Superior temporal gyrus (tissue), 1 donor: ENCODE measurements at regions not wholly inside any gene's neighbourhood (a gene's known extent, or its start where the extent isn't known, plus 50 kb on each side); places are given as distances from the start of the nearest gene placed in this dataset.

Source experiments
- DNase-seq: peaks from one replicate; pipeline ENCODE4 v3.0.0-alpha.2; 2016; ENCODE audit errors: extremely low spot score

GRCh38 chr12:58190618-58191017, 249.3 kb downstream of the ATP23 start:
- DNase-seq: no peak

- no peak for DNase-seq
Observed at GRCh38 chr12:58196971-58197370, 255.6 kb downstream of the ATP23 start.

GRCh38 chr12:58202933-58203718, 261.8 kb downstream of the ATP23 start:
- DNase-seq: no peak

- no peak for DNase-seq
Observed at GRCh38 chr12:58204071-58204470, 262.7 kb downstream of the ATP23 start.

GRCh38 chr12:58206876-58207275, 265.5 kb downstream of the ATP23 start:
- DNase-seq: no peak

- DNase-seq: no peak
Observed at GRCh38 chr12:58211211-58211610, 269.8 kb downstream of the ATP23 start.

GRCh38 chr12:58217130-58217529, 275.8 kb downstream of the ATP23 start:
- DNase-seq: no peak

GRCh38 chr12:58224536-58225105, 283.3 kb downstream of the ATP23 start:
- no peak for DNase-seq

- DNase-seq: no peak
Observed at GRCh38 chr12:58225203-58225877, 284.0 kb downstream of the ATP23 start.

GRCh38 chr12:58233886-58234285, 292.5 kb downstream of the ATP23 start:
- no peak for DNase-seq

- no peak for DNase-seq
Observed at GRCh38 chr12:58238411-58238810, 297.0 kb downstream of the ATP23 start.

- no peak for DNase-seq
Observed at GRCh38 chr12:58241099-58241498, 299.7 kb downstream of the ATP23 start.

GRCh38 chr12:58242796-58243630, 301.6 kb downstream of the ATP23 start:
- DNase-seq: no peak

GRCh38 chr12:58247633-58248032, 306.3 kb downstream of the ATP23 start:
- no peak for DNase-seq

GRCh38 chr12:58248599-58248998, 307.2 kb downstream of the ATP23 start:
- DNase-seq: no peak

GRCh38 chr12:58249610-58250009, 308.2 kb downstream of the ATP23 start:
- no peak for DNase-seq

- DNase-seq: no peak
Observed at GRCh38 chr12:58250077-58250476, 308.7 kb downstream of the ATP23 start.

GRCh38 chr12:58252914-58253313, 311.5 kb downstream of the ATP23 start:
- no peak for DNase-seq

- no peak for DNase-seq
Observed at GRCh38 chr12:58253663-58254062, 312.3 kb downstream of the ATP23 start.

- DNase-seq: no peak
Observed at GRCh38 chr12:58254463-58255100, 313.2 kb downstream of the ATP23 start.

- DNase-seq: no peak
Observed at GRCh38 chr12:58262796-58263195, 321.4 kb downstream of the ATP23 start.

- no peak for DNase-seq
Observed at GRCh38 chr12:58263816-58264215, 322.4 kb downstream of the ATP23 start.
